HEK293T (cell line): ENCODE measurements at regions not wholly inside any gene's neighbourhood (a gene's known extent, or its start where the extent isn't known, plus 50 kb on each side); places are given as distances from the start of the nearest gene placed in this dataset.

Source experiments
- CTCF ChIA-PET: fragments of 350-600 bp; formaldehyde crosslinking; extraction: SDS; loops from one replicate; lab custom pipeline; 2021; ENCODE audit warnings: antibody characterized with exemption, inconsistent platforms; lab: Yijun Ruan, JAX
- POLR2A ChIA-PET: fragments of 350-600 bp; formaldehyde crosslinking; extraction: SDS; loops from one replicate; lab custom pipeline; 2020; ENCODE audit warnings: antibody characterized with exemption, inconsistent platforms; lab: Yijun Ruan, JAX
- DNase-seq: peaks from one replicate; pipeline ENCODE4 v3.0.0; 2012; ENCODE audit warnings: mixed read lengths; ENCODE audit errors: extremely low spot score
- ARNT ChIP-seq: fragments of 450-650 bp; IDR thresholded peaks from 2 replicates; pipeline ENCODE4 v1.6.1; 2017; ENCODE audit warnings: mild to moderate bottlenecking
- BHLHE40 ChIP-seq: fragments of 450-650 bp; IDR thresholded peaks from 2 replicates; pipeline ENCODE4 v1.6.1; 2016; ENCODE audit warnings: mild to moderate bottlenecking, moderate library complexity, borderline replicate concordance
- CTBP1 ChIP-seq: fragments of 450-650 bp; IDR thresholded peaks from 2 replicates; pipeline ENCODE4 v1.6.1; 2016; ENCODE audit warnings: borderline replicate concordance
- ELF4 ChIP-seq: fragments of 450-650 bp; IDR thresholded peaks from 2 replicates; pipeline ENCODE4 v1.6.1; 2017; ENCODE audit warnings: antibody characterized with exemption
- FOXA1 ChIP-seq: fragments of 450-650 bp; IDR thresholded peaks from 2 replicates; pipeline ENCODE4 v1.6.1; 2016; ENCODE audit warnings: mild to moderate bottlenecking
- FOXK2 ChIP-seq: fragments of 450-650 bp; IDR thresholded peaks from 2 replicates; pipeline ENCODE4 v1.6.1; 2016; ENCODE audit warnings: mild to moderate bottlenecking
- FOXM1 ChIP-seq: fragments of 450-650 bp; IDR thresholded peaks from 2 replicates; pipeline ENCODE4 v1.6.1; 2017; ENCODE audit warnings: mild to moderate bottlenecking, borderline replicate concordance
- HDGF ChIP-seq: fragments of 450-650 bp; IDR thresholded peaks from 2 replicates; pipeline ENCODE4 v1.6.1; 2017; ENCODE audit warnings: antibody characterized with exemption, borderline replicate concordance
- L3MBTL2 ChIP-seq: fragments of 450-650 bp; conservative IDR thresholded peaks from 2 replicates; pipeline ENCODE4 v1.6.1; 2016; ENCODE audit warnings: mild to moderate bottlenecking
- LEF1 ChIP-seq: fragments of 450-650 bp; IDR thresholded peaks from 2 replicates; pipeline ENCODE4 v1.6.1; 2017; ENCODE audit warnings: mild to moderate bottlenecking, borderline replicate concordance
- NFRKB ChIP-seq: fragments of 450-650 bp; IDR thresholded peaks from 2 replicates; pipeline ENCODE4 v1.6.1; 2016; ENCODE audit warnings: mild to moderate bottlenecking, moderate library complexity
- PKNOX1 ChIP-seq: fragments of 450-650 bp; IDR thresholded peaks from 2 replicates; pipeline ENCODE4 v1.6.1; 2016
- SP1 ChIP-seq: fragments of 450-650 bp; IDR thresholded peaks from 2 replicates; pipeline ENCODE4 v1.6.1; 2017
- SUZ12 ChIP-seq: fragments of 450-650 bp; IDR thresholded peaks from 2 replicates; pipeline ENCODE4 v1.6.1; 2016; ENCODE audit warnings: mild to moderate bottlenecking
- TARDBP ChIP-seq: fragments of 450-650 bp; IDR thresholded peaks from 2 replicates; pipeline ENCODE4 v1.6.1; 2016
- ZNF384 ChIP-seq: fragments of 450-650 bp; IDR thresholded peaks from 2 replicates; pipeline ENCODE4 v1.6.1; 2016

GRCh38 chr4:20124317-20125026 is 127.2 kb upstream of the SLIT2 start:
- ChIA-PET POLR2A (no interaction called here), CTCF (no interaction called here)
- TF ChIP-seq BHLHE40 (no peak), ZNF384 (no peak), L3MBTL2 (no peak), HDGF (no peak), CTBP1 (no peak), ELF4 (no peak)
- no peak for DNase-seq

GRCh38 chr4:20122198-20122988 is 129.3 kb upstream of the SLIT2 start:
- no peak for DNase-seq
- ChIA-PET CTCF (no interaction called here), POLR2A (no interaction called here)
- TF ChIP-seq FOXA1 (no peak), CTBP1 (no peak), FOXM1 (no peak), ELF4 (no peak), HDGF (no peak), ZNF384 (no peak), SP1 (no peak), SUZ12 (no peak), BHLHE40 (no peak), ARNT (no peak), L3MBTL2 (no peak), NFRKB (no peak), TARDBP (no peak), LEF1 (no peak), FOXK2 (no peak), PKNOX1 (no peak)

- TF ChIP-seq FOXK2 (no peak), FOXM1 (no peak), SUZ12 (no peak), LEF1 (no peak), ZNF384 (no peak), FOXA1 (no peak), BHLHE40 (no peak), L3MBTL2 (no peak), NFRKB (no peak), CTBP1 (no peak), PKNOX1 (no peak), HDGF (no peak), ARNT (no peak), ELF4 (no peak), SP1 (no peak)
- ChIA-PET POLR2A (no interaction called here), CTCF (no interaction called here)
- DNase-seq = no peak
Measured at GRCh38 chr4:20119141-20119540, 132.6 kb upstream of the SLIT2 start.

GRCh38 chr4:20109391-20109790 is 142.3 kb upstream of the SLIT2 start:
- TF ChIP-seq ARNT (no peak), ELF4 (no peak), L3MBTL2 (no peak), LEF1 (no peak), FOXA1 (no peak), BHLHE40 (no peak), HDGF (no peak), SP1 (no peak), ZNF384 (no peak), FOXM1 (no peak), TARDBP (no peak), NFRKB (no peak), FOXK2 (no peak), CTBP1 (no peak), SUZ12 (no peak), PKNOX1 (no peak)
- POLR2A ChIA-PET = no interaction called here
- no peak for DNase-seq
- CTCF ChIA-PET = no interaction called here

GRCh38 chr4:20106921-20107320 is 144.8 kb upstream of the SLIT2 start:
- ChIA-PET CTCF (no interaction called here), POLR2A (no interaction called here)
- no peak for TF ChIP-seq NFRKB
- TF ChIP-seq SUZ12 = no peak
- TF ChIP-seq ZNF384 = no peak
- no peak for TF ChIP-seq ARNT
- TF ChIP-seq FOXK2 = no peak
- no peak for TF ChIP-seq FOXM1
- TF ChIP-seq L3MBTL2 = no peak
- no peak for TF ChIP-seq TARDBP
- TF ChIP-seq PKNOX1 = no peak
- no peak for TF ChIP-seq LEF1
- no peak for TF ChIP-seq HDGF
- no peak for TF ChIP-seq FOXA1
- TF ChIP-seq ELF4 = no peak
- TF ChIP-seq BHLHE40 = no peak
- TF ChIP-seq CTBP1 = no peak
- no peak for TF ChIP-seq SP1
- DNase-seq = no peak
